ENCODE measurements at regions not wholly inside any gene's neighbourhood (a gene's known extent, or its start where the extent isn't known, plus 50 kb on each side); places are given as distances from the start of the nearest gene placed in this dataset.
"Not testable (repeated sequence)": the region's sequence is repeated elsewhere in the genome, so short reads cannot be mapped to it uniquely, and the experiment has no call there.

- no peaks in the 10 kb centered on the region for H3K4me1 Mint-ChIP-seq
- Histone ChIP-seq H3K9ac (ENCODE audit: low read length) (no peak overlapping the region), H3K9me3 (ENCODE audit: control extremely low read depth in 1 of 3, control insufficient read depth in 2 of 3, insufficient read depth in 1 of 3, low read length in 2 of 3) (no peaks in the 10 kb centered on the region), H3K4me1 (ENCODE audit: control insufficient read depth in 2 of 2, insufficient read depth in 2 of 2, low read length in 2 of 2) (no peaks in the 10 kb centered on the region), H4K20me1 (ENCODE audit: control insufficient read depth, insufficient read depth, low read length, poor library complexity, severe bottlenecking) (no peaks in the 10 kb centered on the region), H3K79me2 (ENCODE audit: control insufficient read depth, insufficient read depth, low read length) (no peaks in the 10 kb centered on the region), H2AFZ (ENCODE audit: insufficient read depth, low read depth, low read length, poor library complexity, severe bottlenecking) (no peak overlapping the region), H3K4me3 (ENCODE audit: control extremely low read depth in 1 of 5, extremely low read depth in 1 of 5, insufficient read depth in 1 of 5, low read depth in 2 of 5, low read length in 4 of 5) (no peak overlapping the region), H3K27me3 (replicated peaks in 1 of 4; ENCODE audit: control extremely low read depth in 1 of 4, control insufficient read depth in 3 of 4, insufficient read depth in 4 of 4, low read length in 3 of 4) (no peaks in the 10 kb centered on the region), H3K4me2 (replicated peaks; ENCODE audit: low read depth, low read length, poor library complexity, severe bottlenecking) (no peak overlapping the region), H3K36me3 (replicated peaks in 1 of 2; ENCODE audit: control extremely low read depth in 1 of 2, control insufficient read depth in 1 of 2, extremely low read depth in 1 of 2, insufficient read depth in 2 of 2, low read length in 1 of 2) (no peaks in the 10 kb centered on the region), H3K27ac (ENCODE audit: low read length in 2 of 2) (no peak overlapping the region)
- WGBS (ENCODE audit: insufficient coverage): 96% methylated on average over 13 of the region's 19 CpGs
- H3K27ac Mint-ChIP-seq: no peak overlapping the region
- no peak for ATAC-seq (ENCODE audit: low read depth)
- intact Hi-C loops (cut with micrococcal nuclease): no loop called here
- POLR2A ChIA-PET: no interaction called here
- CTCF ChIA-PET: no interaction called here
- TF ChIP-seq EZH2 (IDR thresholded peaks at IDR 0.05; ENCODE audit: borderline replicate concordance, insufficient read depth, low read depth, low read length, poor library complexity, severe bottlenecking): no peak
- TF ChIP-seq CTCF (IDR thresholded peaks at IDR 0.05): no peak
- H3K9me3 Mint-ChIP-seq (ENCODE audit: insufficient read depth): no peaks in the 10 kb centered on the region
- no peak overlapping the region for H3K4me3 Mint-ChIP-seq
- DNase-seq: no peak
- H3K27me3 Mint-ChIP-seq: peaks cover 10% of the 10 kb centered on the region
Observed at GRCh38 chr4:11650801-11651596, 222.3 kb upstream of the HS3ST1 start.

DNA sequence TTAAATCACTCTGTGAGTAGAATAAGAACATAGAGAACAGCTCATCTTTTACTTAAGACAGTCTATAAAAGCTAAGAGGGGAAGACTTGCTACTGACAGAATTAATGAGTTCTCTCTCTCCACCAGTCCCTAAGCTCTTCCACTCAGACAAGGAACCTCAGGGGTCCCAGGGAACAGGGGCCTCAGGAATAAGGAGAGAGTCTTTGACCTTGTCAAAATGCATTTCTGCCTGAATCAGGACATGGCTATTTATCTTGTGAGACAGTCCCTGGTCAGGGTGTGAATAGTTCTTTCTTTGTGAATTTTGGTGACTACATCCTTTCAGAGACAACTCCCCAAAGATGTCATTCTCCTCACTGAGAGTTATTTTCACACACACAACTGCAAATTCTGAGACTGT, 218.7 kb upstream of the HS3ST1 start:
- Histone ChIP-seq H3K27ac (ENCODE audit: low read length in 2 of 2) (no peak overlapping the region), H2AFZ (ENCODE audit: insufficient read depth, low read depth, low read length, poor library complexity, severe bottlenecking) (no peak overlapping the region), H3K36me3 (replicated peaks in 1 of 2; ENCODE audit: control extremely low read depth in 1 of 2, control insufficient read depth in 1 of 2, extremely low read depth in 1 of 2, insufficient read depth in 2 of 2, low read length in 1 of 2) (no peaks in the 10 kb centered on the region), H4K20me1 (ENCODE audit: control insufficient read depth, insufficient read depth, low read length, poor library complexity, severe bottlenecking) (no peaks in the 10 kb centered on the region), H3K9ac (ENCODE audit: low read length) (no peak overlapping the region), H3K4me3 (ENCODE audit: control extremely low read depth in 1 of 5, extremely low read depth in 1 of 5, insufficient read depth in 1 of 5, low read depth in 2 of 5, low read length in 4 of 5) (no peak overlapping the region), H3K9me3 (ENCODE audit: control extremely low read depth in 1 of 3, control insufficient read depth in 2 of 3, insufficient read depth in 1 of 3, low read length in 2 of 3) (no peaks in the 10 kb centered on the region), H3K4me2 (replicated peaks; ENCODE audit: low read depth, low read length, poor library complexity, severe bottlenecking) (no peak overlapping the region), H3K4me1 (ENCODE audit: control insufficient read depth in 2 of 2, insufficient read depth in 2 of 2, low read length in 2 of 2) (no peaks in the 10 kb centered on the region), H3K27me3 (replicated peaks in 1 of 4; ENCODE audit: control extremely low read depth in 1 of 4, control insufficient read depth in 3 of 4, insufficient read depth in 4 of 4, low read length in 3 of 4) (no peaks in the 10 kb centered on the region), H3K79me2 (ENCODE audit: control insufficient read depth, insufficient read depth, low read length) (no peaks in the 10 kb centered on the region)
- H3K4me1 Mint-ChIP-seq: no peaks in the 10 kb centered on the region
- H3K4me3 Mint-ChIP-seq: no peak overlapping the region
- TF ChIP-seq EZH2 (IDR thresholded peaks at IDR 0.05; ENCODE audit: borderline replicate concordance, insufficient read depth, low read depth, low read length, poor library complexity, severe bottlenecking) (no peak), CTCF (IDR thresholded peaks at IDR 0.05) (no peak)
- intact Hi-C loops (cut with micrococcal nuclease): no loop called here
- H3K9me3 Mint-ChIP-seq (ENCODE audit: insufficient read depth): no peaks in the 10 kb centered on the region
- H3K27me3 Mint-ChIP-seq: peaks cover 10% of the 10 kb centered on the region
- no peak overlapping the region for H3K27ac Mint-ChIP-seq
- POLR2A ChIA-PET: no interaction called here
- ATAC-seq (ENCODE audit: low read depth) (no peak), DNase-seq (no peak)
- CTCF ChIA-PET: no interaction called here

DNA sequence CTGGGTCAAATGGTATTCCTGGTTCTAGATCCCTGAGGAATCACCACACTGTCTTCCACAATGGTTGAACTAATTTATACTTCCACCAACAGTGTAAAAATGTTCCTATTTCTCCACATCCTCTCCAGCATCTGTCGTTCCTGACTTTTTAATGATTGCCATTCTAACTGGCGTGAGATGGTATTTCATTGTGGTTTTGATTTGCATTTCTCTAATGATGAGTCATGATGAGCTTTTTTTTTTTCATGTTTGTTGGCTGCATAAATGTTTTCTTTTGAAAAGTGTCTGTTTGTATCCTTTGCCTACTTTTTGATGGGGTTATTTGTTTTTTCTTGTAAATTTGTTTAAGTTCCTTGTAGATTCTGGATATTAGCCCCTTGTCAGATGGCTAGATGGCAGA, 214.4 kb upstream of the HS3ST1 start:
- H3K9me3 Mint-ChIP-seq (ENCODE audit: insufficient read depth); H3K36me3 ChIP-seq (replicated peaks in 1 of 2; ENCODE audit: control extremely low read depth in 1 of 2, control insufficient read depth in 1 of 2, extremely low read depth in 1 of 2, insufficient read depth in 2 of 2, low read length in 1 of 2); H3K9me3 ChIP-seq (ENCODE audit: control extremely low read depth in 1 of 3, control insufficient read depth in 2 of 3, insufficient read depth in 1 of 3, low read length in 2 of 3); POLR2A ChIA-PET; ATAC-seq (ENCODE audit: low read depth); H3K27ac Mint-ChIP-seq; H3K4me1 ChIP-seq (ENCODE audit: control insufficient read depth in 2 of 2, insufficient read depth in 2 of 2, low read length in 2 of 2); H3K4me3 ChIP-seq (ENCODE audit: control extremely low read depth in 1 of 5, extremely low read depth in 1 of 5, insufficient read depth in 1 of 5, low read depth in 2 of 5, low read length in 4 of 5); H3K27ac ChIP-seq (ENCODE audit: low read length in 2 of 2); H3K4me3 Mint-ChIP-seq; H4K20me1 ChIP-seq (ENCODE audit: control insufficient read depth, insufficient read depth, low read length, poor library complexity, severe bottlenecking); DNase-seq; H3K79me2 ChIP-seq (ENCODE audit: control insufficient read depth, insufficient read depth, low read length); H2AFZ ChIP-seq (ENCODE audit: insufficient read depth, low read depth, low read length, poor library complexity, severe bottlenecking); H3K27me3 ChIP-seq (replicated peaks in 1 of 4; ENCODE audit: control extremely low read depth in 1 of 4, control insufficient read depth in 3 of 4, insufficient read depth in 4 of 4, low read length in 3 of 4); H3K9ac ChIP-seq (ENCODE audit: low read length); H3K4me1 Mint-ChIP-seq; H3K4me2 ChIP-seq (replicated peaks; ENCODE audit: low read depth, low read length, poor library complexity, severe bottlenecking); CTCF ChIA-PET; H3K27me3 Mint-ChIP-seq; intact Hi-C loops (cut with micrococcal nuclease): not testable (repeated sequence)
- WGBS (ENCODE audit: insufficient coverage): no CpG with 5 or more reads among the region's 2 CpGs

All from B cell (primary cell).